ENCODE measurements at regions not wholly inside any gene's neighbourhood (a gene's known extent, or its start where the extent isn't known, plus 50 kb on each side); places are given as distances from the start of the nearest gene placed in this dataset.

GRCh38 chr4:140208921-140209320, 54.9 kb upstream of the MAML3 start:
- DNase-seq, result no peak

Measured in NCI-H2227 treated with DMSO at 0.1 percent for 48 hours (cell line).